LNCaP clone FGC (cell line): ENCODE measurements at regions not wholly inside any gene's neighbourhood (a gene's known extent, or its start where the extent isn't known, plus 50 kb on each side); places are given as distances from the start of the nearest gene placed in this dataset.

ENCODE experiments used
- DNase-seq: peaks from one replicate; pipeline ENCODE4 v3.0.0-alpha.2; 2011; ENCODE audit warnings: low read depth
- H3K4me3 ChIP-seq: 2 replicates; pipeline ENCODE4 v1.5.1; 2011; ENCODE audit warnings: mild to moderate bottlenecking, low read depth, low read length, control low read depth
- TF ChIP-seq, protein P1 (sequence below): IDR thresholded peaks from 2 replicates; pipeline ENCODE4 v1.5.1; 2012; ENCODE audit warnings: mild to moderate bottlenecking; ENCODE audit not compliant: control insufficient read depth, insufficient read depth; ENCODE audit errors: extremely low read depth

DNA sequence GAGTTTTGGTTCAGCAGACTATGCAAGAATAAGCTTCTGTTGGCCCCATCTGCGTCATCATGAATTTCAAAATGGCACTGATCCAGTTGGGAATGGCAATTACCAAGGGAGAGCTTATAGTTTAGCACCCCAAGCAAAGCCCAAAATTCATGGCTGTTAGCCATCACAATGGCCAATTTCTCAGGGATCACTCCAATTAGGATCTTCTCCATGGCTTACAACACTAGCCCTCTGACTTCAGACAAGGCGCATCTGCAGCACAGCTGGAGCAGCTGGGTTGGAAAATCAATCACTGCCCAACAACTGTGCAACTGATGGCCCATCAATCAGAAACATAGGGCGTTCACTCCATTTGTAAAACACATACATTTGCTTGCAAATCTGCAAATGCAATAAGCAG is 273.6 kb downstream of the SRBD1 start:
- no peak overlapping the region for H3K4me3 ChIP-seq
- TF ChIP-seq, protein P1, sequence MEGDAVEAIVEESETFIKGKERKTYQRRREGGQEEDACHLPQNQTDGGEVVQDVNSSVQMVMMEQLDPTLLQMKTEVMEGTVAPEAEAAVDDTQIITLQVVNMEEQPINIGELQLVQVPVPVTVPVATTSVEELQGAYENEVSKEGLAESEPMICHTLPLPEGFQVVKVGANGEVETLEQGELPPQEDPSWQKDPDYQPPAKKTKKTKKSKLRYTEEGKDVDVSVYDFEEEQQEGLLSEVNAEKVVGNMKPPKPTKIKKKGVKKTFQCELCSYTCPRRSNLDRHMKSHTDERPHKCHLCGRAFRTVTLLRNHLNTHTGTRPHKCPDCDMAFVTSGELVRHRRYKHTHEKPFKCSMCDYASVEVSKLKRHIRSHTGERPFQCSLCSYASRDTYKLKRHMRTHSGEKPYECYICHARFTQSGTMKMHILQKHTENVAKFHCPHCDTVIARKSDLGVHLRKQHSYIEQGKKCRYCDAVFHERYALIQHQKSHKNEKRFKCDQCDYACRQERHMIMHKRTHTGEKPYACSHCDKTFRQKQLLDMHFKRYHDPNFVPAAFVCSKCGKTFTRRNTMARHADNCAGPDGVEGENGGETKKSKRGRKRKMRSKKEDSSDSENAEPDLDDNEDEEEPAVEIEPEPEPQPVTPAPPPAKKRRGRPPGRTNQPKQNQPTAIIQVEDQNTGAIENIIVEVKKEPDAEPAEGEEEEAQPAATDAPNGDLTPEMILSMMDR, result no peak
- DNase-seq, result no peak

DNA sequence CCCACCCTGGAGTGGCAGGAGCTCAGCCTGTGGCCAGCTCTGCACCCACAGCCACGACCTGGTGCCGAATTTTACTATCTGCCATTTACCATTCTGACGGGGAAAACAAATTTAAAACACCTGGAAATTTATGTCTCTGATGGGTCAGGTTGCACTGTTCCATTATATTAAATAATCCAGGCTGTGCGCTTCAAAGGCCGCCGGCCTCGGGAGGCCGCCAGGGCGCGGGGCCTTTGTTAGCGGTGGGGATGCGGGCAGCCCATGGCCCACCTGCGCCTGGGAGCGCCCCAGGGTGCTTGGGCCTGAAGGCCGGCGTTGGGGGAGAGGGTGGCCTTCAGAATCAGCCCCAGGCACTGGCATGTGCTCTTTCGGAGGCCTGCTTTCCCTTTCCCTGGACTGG is 276.9 kb downstream of the SRBD1 start:
- no peak for DNase-seq
- TF ChIP-seq, protein P1, result no peak
- no peak overlapping the region for H3K4me3 ChIP-seq

DNA sequence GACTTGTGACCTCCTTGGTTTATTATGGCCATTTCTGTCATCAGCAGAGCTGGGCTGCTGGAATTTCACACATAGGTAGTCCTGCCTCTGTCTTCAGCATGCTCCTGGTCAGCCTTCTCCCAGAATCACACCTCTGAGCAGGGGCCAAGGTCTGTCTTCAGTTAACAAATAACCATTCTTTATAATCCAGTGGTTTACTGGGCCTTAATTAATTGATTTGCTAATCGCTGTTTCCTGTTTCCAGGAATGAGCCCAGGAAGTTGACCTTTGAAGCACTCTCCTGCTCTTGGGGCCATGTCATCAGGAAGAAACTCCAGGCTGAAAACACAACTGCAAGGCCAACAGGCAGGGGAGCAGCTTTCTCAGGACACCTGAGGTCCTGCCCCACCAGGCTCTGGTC is 278.5 kb downstream of the SRBD1 start:
- TF ChIP-seq, protein P1, result no peak
- H3K4me3 ChIP-seq, result no peak overlapping the region
- DNase-seq, result no peak

DNA sequence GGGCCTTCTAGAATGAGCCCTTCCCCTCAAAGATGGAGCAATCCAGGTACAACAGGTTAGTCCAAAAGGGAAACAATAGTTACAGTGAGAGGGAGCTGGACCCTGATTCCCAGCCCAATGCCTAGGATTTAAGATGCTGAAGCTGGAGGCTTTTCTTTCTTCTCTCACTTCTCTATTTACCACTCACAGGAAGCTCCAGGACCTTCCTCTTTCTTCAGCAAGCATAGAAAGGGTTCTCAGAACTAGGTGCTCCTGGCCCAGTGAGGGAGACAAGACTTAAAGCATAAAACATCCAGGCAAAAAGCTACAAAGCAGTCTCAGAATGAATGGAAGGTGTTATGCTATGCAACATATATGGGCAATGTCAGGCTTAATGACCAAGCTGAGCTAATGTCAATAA is 279.0 kb downstream of the SRBD1 start:
- TF ChIP-seq, protein P1, result no peak
- DNase-seq, result no peak
- H3K4me3 ChIP-seq, result no peak overlapping the region

DNA sequence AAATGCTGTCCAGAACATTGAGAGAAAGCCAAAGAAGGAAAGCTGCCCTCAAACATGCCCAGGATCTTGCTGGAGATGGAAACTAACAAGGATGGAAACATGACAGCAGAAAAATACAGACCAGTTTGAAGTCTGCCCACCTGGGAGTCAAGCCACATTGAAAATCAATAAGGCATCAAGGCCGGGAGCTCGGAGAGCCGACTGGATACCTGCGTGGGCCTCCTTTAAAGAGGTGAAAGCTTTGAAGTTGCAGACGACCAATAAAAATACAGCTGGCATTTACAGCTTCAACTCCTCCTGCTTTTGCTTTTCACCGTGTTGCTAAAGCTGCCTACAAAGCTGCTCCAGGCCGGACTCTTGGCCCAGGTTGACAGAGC is 279.7 kb downstream of the SRBD1 start:
- no peak overlapping the region for H3K4me3 ChIP-seq
- no peak for DNase-seq
- TF ChIP-seq, protein P1, result no peak

DNA sequence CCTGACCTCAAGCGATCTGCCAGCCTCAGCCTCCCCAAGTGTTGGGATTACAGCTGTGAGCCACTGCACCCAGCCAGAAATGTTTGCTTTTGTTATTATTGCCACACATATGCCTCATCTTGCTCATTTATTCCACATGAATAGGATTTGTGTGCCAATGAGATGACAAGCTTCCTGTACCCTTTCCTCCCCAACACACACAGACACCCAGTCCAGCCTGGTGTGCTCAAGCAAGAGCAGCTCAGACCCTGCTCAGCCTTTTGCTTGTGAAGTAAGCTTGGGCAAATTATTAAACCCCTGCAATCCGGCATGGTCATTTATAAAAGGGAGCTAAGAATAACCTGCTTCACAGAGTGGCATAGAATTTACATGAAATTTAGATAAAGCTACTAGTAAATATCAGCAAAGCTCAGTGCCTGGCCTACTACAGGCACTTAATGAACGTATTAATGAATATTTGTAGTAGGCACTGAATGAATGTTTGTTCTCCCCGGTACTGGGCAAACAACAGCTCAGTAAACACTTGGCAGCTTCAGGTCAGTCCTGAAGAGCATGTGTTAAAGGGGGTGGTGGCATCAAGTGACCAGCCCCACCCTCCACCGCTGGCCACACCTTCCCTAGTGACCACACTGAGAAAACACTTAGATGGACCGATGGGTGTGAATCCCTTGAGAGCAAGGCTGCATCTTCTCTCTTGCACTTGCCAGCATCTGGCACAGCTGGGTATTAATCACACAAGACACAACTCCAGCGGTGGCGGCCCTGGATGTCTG is 280.2 kb downstream of the SRBD1 start:
- no peak overlapping the region for H3K4me3 ChIP-seq
- TF ChIP-seq, protein P1, result no peak
- peak; percentile 80 for DNase-seq

DNA sequence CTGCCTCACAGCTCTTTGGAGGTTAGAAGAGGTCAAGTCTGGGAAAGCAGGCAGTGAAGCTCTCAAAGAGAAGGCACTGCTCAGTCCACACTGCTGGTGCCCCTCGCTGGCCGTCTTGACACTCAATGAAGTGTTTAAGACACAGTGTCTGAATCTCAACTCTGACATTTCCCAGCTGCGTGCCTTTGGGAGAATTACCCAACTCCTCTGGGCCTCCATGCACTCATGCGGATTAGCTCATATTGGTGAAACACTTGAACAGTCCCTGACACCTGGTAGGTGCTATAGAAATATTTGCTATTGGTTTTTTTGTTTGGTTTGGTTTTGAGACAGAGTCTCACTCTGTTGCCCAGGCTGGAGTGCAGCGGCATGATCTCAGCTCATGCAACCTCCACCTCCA is 281.0 kb downstream of the SRBD1 start:
- DNase-seq, result no peak
- TF ChIP-seq, protein P1, result no peak
- H3K4me3 ChIP-seq, result no peak overlapping the region
